Esophagus muscularis mucosa (tissue), 4 donors: ENCODE measurements at regions not wholly inside any gene's neighbourhood (a gene's known extent, or its start where the extent isn't known, plus 50 kb on each side); places are given as distances from the start of the nearest gene placed in this dataset.

Experiments used
- DNase-seq: peaks from one replicate; pipeline ENCODE4 v3.0.0-alpha.2; 2017; ENCODE audit errors: extremely low spot score
- H3K27ac ChIP-seq, 4 donors: fragments of 200-600 bp; sonication (generic); replicated peaks in 1 of 4; 1 replicate in 3 of 4; 2 replicates in 1 of 4; pipeline ENCODE4 v1.5.1; 2016 to 2019; ENCODE audit warnings: mild to moderate bottlenecking in 1 of 4
- H3K27me3 ChIP-seq, 4 donors: fragments of 200-600 bp; sonication (generic); one replicate each; pipeline versions ENCODE4 v1.5.1 to v1.6.0; 2016 to 2019
- H3K36me3 ChIP-seq, 4 donors: fragments of 200-600 bp; sonication (generic); one replicate each; pipeline ENCODE4 v1.5.1; 2016 to 2019
- H3K4me1 ChIP-seq, 4 donors: fragments of 200-600 bp; sonication (generic); one replicate each; pipeline ENCODE4 v1.5.1; 2016 to 2019
- H3K4me3 ChIP-seq, 4 donors: fragments of 200-600 bp; sonication (generic); 1 replicate in 2 of 4; 2 replicates in 2 of 4; pipeline ENCODE4 v1.5.1; 2016 to 2019; ENCODE audit warnings: mild to moderate bottlenecking in 4 of 4, moderate library complexity in 1 of 4
- H3K9me3 ChIP-seq, 4 donors: fragments of 200-600 bp; sonication (generic); 1 replicate in 3 of 4; 2 replicates in 1 of 4; pipeline ENCODE4 v1.5.1; 2016 to 2019
- CTCF ChIP-seq, 3 experiments: fragments of 200-600 bp in 2 of 3; fragments of 450-650 bp in 1 of 3; sonication (generic) in 2 of 3; IDR thresholded peaks; one replicate each; pipeline ENCODE4 v1.5.1; 2017 to 2019; ENCODE audit warnings: antibody characterized with exemption in 3 of 3, mild to moderate bottlenecking in 2 of 3, moderate library complexity in 1 of 3
- EP300 ChIP-seq: sonication (generic); formaldehyde crosslinking; IDR thresholded peaks from one replicate; pipeline ENCODE4 v1.6.1; 2017; ENCODE audit warnings: antibody characterized with exemption
- POLR2A ChIP-seq: fragments of 450-650 bp; IDR thresholded peaks from one replicate; pipeline ENCODE4 v1.6.1; 2017; ENCODE audit warnings: antibody characterized with exemption, moderate library complexity, mild to moderate bottlenecking, low read depth
- POLR2AphosphoS5 ChIP-seq, 2 donors: sonication (generic); formaldehyde crosslinking; IDR thresholded peaks; one replicate each; pipeline ENCODE4 v1.6.1; 2017; ENCODE audit warnings: antibody characterized with exemption in 2 of 2
- WGBS: methylation state at CpG from one replicate; pipeline ENCODE4 v1.1.5; 2018; 5-methylcytosine and 5-hydroxymethylcytosine counted together
- intact Hi-C: fragments of 100-400 bp; cut with DNase I; formaldehyde crosslinking; loops from one replicate; pipeline ENCODE4 v1.15.1; 2023

GRCh38 chr3:17915341-17915740 lies 172.9 kb upstream of the TBC1D5 start:
- WGBS = 79% methylated on average over 4 of the region's 4 CpGs
- intact Hi-C loops = no loop called here
- no peaks in the 10 kb centered on the region for H3K36me3 ChIP-seq
- H3K4me1 ChIP-seq = no peaks in the 10 kb centered on the region
- no peaks in the 10 kb centered on the region for H3K9me3 ChIP-seq
- DNase-seq = no peak
- no peak overlapping the region for H3K27ac ChIP-seq
- H3K27me3 ChIP-seq = no peaks in the 10 kb centered on the region
- no peak for TF ChIP-seq POLR2A
- TF ChIP-seq EP300 = no peak
- TF ChIP-seq CTCF (IDR thresholded peaks at IDR 0.05) = no peak
- TF ChIP-seq POLR2AphosphoS5 (IDR thresholded peaks at IDR 0.05) = no peak
- H3K4me3 ChIP-seq = no peak overlapping the region

- no peak overlapping the region for H3K4me3 ChIP-seq
- intact Hi-C loops = no loop called here
- no peaks in the 10 kb centered on the region for H3K27me3 ChIP-seq
- no peaks in the 10 kb centered on the region for H3K9me3 ChIP-seq
- H3K27ac ChIP-seq = no peak overlapping the region
- DNase-seq = no peak
- no peaks in the 10 kb centered on the region for H3K4me1 ChIP-seq
- H3K36me3 ChIP-seq = no peaks in the 10 kb centered on the region
- WGBS = 84% methylated on average over 2 of the region's 2 CpGs
- TF ChIP-seq POLR2AphosphoS5 (IDR thresholded peaks at IDR 0.05) (no peak), EP300 (no peak), POLR2A (no peak), CTCF (IDR thresholded peaks at IDR 0.05) (no peak)
Measured at GRCh38 chr3:17913359-17913758, 170.9 kb upstream of the TBC1D5 start.

GRCh38 chr3:17911986-17912760 lies 169.7 kb upstream of the TBC1D5 start:
- Histone ChIP-seq H3K27me3 (no peaks in the 10 kb centered on the region), H3K4me3 (no peak overlapping the region), H3K36me3 (no peaks in the 10 kb centered on the region), H3K4me1 (no peaks in the 10 kb centered on the region), H3K9me3 (no peaks in the 10 kb centered on the region), H3K27ac (no peak overlapping the region)
- WGBS = 47% methylated on average over 8 of the region's 8 CpGs
- intact Hi-C loops = no loop called here
- TF ChIP-seq POLR2AphosphoS5 (IDR thresholded peaks at IDR 0.05) (no peak), CTCF (IDR thresholded peaks at IDR 0.05) (no peak), EP300 (no peak), POLR2A (no peak)
- DNase-seq = no peak

- 9% methylated on average over 1 of the region's 1 CpG for WGBS
Measured at GRCh38 chr3:17910922-17911321, 168.5 kb upstream of the TBC1D5 start.

More at GRCh38 chr3:17910922-17911321, 168.5 kb upstream of the TBC1D5 start:
- no peaks in the 10 kb centered on the region for H3K27me3 ChIP-seq
- H3K36me3 ChIP-seq = no peaks in the 10 kb centered on the region
- no peaks in the 10 kb centered on the region for H3K9me3 ChIP-seq
- H3K27ac ChIP-seq = no peak overlapping the region
- intact Hi-C loops = no loop called here
- no peaks in the 10 kb centered on the region for H3K4me1 ChIP-seq
- DNase-seq = no peak
- no peak overlapping the region for H3K4me3 ChIP-seq
- TF ChIP-seq POLR2A = no peak
- no peak for TF ChIP-seq EP300
- no peak for TF ChIP-seq POLR2AphosphoS5 (IDR thresholded peaks at IDR 0.05)
- no peak for TF ChIP-seq CTCF (IDR thresholded peaks at IDR 0.05)
